Lung (tissue), 11 donors: ENCODE measurements at regions not wholly inside any gene's neighbourhood (a gene's known extent, or its start where the extent isn't known, plus 50 kb on each side); places are given as distances from the start of the nearest gene placed in this dataset.
"Not testable (repeated sequence)": the region's sequence is repeated elsewhere in the genome, so short reads cannot be mapped to it uniquely, and the experiment has no call there.

Source experiments
- ATAC-seq: fragments of 200-7000 bp; cut with Tn5 transposase; one replicate; pipeline ENCODE4 v1.9.1; 2020; ENCODE audit warnings: moderate number of reproducible peaks; ENCODE audit not compliant: insufficient read depth, low FRiP score
- DNase-seq, 3 donors: peaks; one replicate each; pipeline ENCODE4 v3.0.0-alpha.2; 2013 to 2017
- H3K27ac ChIP-seq, 2 donors: one replicate each; pipeline ENCODE4 v1.5.1; 2013; ENCODE audit warnings: mild to moderate bottlenecking in 2 of 2, moderate library complexity in 2 of 2, control low read depth in 1 of 2, inconsistent platforms in 1 of 2, low read depth in 1 of 2, low read length in 1 of 2
- H3K27me3 ChIP-seq, 3 donors: one replicate each; pipeline ENCODE4 v1.5.1; 2013; ENCODE audit warnings: low read length in 2 of 3; ENCODE audit not compliant: control insufficient read depth in 3 of 3, insufficient read depth in 3 of 3
- H3K36me3 ChIP-seq, 4 donors: one replicate each; pipeline ENCODE4 v1.5.1; 2013; ENCODE audit warnings: low read length in 4 of 4, mild to moderate bottlenecking in 1 of 4, moderate library complexity in 1 of 4; ENCODE audit not compliant: control insufficient read depth in 4 of 4, insufficient read depth in 4 of 4
- H3K4me1 ChIP-seq, 5 donors: one replicate each; pipeline ENCODE4 v1.5.1; 2013; ENCODE audit warnings: low read length in 5 of 5, mild to moderate bottlenecking in 2 of 5, moderate library complexity in 1 of 5; ENCODE audit not compliant: control insufficient read depth in 5 of 5, insufficient read depth in 5 of 5
- H3K4me3 ChIP-seq: one replicate; pipeline ENCODE4 v1.5.1; 2013; ENCODE audit warnings: mild to moderate bottlenecking, control low read depth, moderate library complexity
- H3K9ac ChIP-seq, 2 donors: one replicate each; pipeline ENCODE4 v1.5.1; 2013; ENCODE audit warnings: low read length in 2 of 2, control low read depth in 1 of 2; ENCODE audit not compliant: insufficient read depth in 1 of 2
- H3K9me3 ChIP-seq, 4 donors: one replicate each; pipeline ENCODE4 v1.5.1; 2013; ENCODE audit warnings: low read length in 3 of 4, mild to moderate bottlenecking in 1 of 4, moderate library complexity in 1 of 4; ENCODE audit not compliant: control insufficient read depth in 4 of 4, insufficient read depth in 3 of 4
- WGBS, 2 donors: extraction: QIAGEN DNeasy Blood & Tissue Kit; methylation state at CpG; one replicate each; pipeline ENCODE4 v1.1.7; 2013; 5-methylcytosine and 5-hydroxymethylcytosine counted together
- TF ChIP-seq, protein P1 (sequence below): IDR thresholded peaks from 2 replicates; pipeline ENCODE4 v1.5.1; 2012; ENCODE audit warnings: mild to moderate bottlenecking; ENCODE audit errors: control extremely low read depth, extremely low read depth
- donor health status: control.
- donor health status: control.
- donor health status: Bipolar disorder and iron deficiency.
- donor health status: healthy.
- donor health status: DM: yes; HTN: yes; CAD: no.

DNA sequence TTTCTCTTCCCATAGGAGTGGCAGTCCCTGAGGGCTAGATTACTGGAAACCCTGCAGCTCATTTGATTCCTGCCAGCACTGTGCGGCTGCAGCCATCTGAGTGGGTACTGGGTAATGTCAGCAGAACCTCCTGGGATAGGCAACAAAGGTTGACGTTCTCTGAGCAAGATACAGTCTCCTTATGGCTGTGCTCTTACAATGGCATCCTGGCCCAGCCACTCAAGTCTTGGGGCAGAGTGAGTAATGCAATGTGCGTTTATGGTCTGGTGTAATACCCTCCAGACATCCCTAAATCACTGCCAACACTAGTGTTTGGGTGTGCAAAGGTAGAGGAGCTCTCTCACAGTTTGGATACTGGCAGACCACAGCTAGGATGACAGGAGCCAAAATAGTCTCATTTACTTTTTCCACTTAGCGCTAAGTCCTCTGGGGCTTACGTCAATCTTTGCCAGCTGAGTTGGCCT, 775.8 kb downstream of the ZNF385D start:
- TF ChIP-seq, protein P1, sequence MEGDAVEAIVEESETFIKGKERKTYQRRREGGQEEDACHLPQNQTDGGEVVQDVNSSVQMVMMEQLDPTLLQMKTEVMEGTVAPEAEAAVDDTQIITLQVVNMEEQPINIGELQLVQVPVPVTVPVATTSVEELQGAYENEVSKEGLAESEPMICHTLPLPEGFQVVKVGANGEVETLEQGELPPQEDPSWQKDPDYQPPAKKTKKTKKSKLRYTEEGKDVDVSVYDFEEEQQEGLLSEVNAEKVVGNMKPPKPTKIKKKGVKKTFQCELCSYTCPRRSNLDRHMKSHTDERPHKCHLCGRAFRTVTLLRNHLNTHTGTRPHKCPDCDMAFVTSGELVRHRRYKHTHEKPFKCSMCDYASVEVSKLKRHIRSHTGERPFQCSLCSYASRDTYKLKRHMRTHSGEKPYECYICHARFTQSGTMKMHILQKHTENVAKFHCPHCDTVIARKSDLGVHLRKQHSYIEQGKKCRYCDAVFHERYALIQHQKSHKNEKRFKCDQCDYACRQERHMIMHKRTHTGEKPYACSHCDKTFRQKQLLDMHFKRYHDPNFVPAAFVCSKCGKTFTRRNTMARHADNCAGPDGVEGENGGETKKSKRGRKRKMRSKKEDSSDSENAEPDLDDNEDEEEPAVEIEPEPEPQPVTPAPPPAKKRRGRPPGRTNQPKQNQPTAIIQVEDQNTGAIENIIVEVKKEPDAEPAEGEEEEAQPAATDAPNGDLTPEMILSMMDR: no peak
- DNase-seq (peak in 1 of 3 donors; percentile 8), ATAC-seq (no peak)
- Histone ChIP-seq H3K27ac (no peak overlapping the region), H3K9ac (no peak overlapping the region), H3K27me3 (no peaks in the 10 kb centered on the region), H3K4me3 (no peak overlapping the region), H3K4me1 (no peaks in the 10 kb centered on the region), H3K36me3 (no peaks in the 10 kb centered on the region), H3K9me3 (no peaks in the 10 kb centered on the region)
- WGBS, 2 donors: 77 to 81% methylated on average over 5 of the region's 5 CpGs

DNA sequence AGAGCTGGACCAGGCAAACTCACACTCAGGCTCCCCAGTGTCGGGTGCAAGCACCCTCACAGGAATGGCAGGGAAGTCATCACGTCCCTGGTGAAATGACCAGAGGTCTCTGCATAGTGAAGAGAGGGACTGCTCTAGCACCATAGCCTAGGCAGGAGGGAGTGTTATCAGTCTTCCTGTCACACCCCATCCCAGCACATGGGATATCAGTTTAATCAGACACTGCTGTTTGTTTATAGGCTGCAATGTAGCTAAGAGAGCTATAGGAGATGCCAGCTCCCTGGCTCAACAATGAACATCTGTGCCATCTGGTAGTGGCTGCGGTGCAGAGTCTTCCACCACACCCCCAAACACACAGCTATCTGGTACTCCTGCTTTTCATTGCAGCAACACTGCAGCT, 776.6 kb downstream of the ZNF385D start:
- Histone ChIP-seq H3K9me3 (no peaks in the 10 kb centered on the region), H3K27ac (no peak overlapping the region), H3K36me3 (no peaks in the 10 kb centered on the region), H3K27me3 (no peaks in the 10 kb centered on the region), H3K4me1 (no peaks in the 10 kb centered on the region), H3K9ac (no peak overlapping the region), H3K4me3 (no peak overlapping the region)
- DNase-seq (no peak), ATAC-seq (no peak)
- WGBS, 2 donors: 77 to 88% methylated on average over 3 of the region's 3 CpGs
- TF ChIP-seq, protein P1: no peak

DNA sequence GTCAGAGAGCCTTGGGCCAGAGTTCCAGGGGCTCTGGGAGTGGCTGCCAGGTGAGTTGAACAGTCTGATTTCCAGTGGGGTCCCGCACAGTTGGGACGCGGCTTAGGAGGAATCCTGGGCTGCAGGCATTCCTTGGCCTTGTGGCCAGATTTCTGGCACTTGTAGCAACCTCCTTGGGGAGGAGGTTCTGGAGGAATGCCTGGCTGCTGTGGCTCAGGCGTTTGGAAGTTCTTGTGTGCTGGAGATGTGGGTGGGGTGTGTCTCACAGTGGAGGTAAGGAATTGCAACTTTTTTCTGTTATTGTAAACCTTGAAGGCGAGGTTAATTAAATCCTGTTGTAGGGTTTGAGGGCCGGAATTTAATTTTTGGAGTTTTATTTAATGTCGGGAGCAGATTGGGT, 780.2 kb downstream of the ZNF385D start:
- H3K27me3 ChIP-seq, H3K9ac ChIP-seq, H3K4me1 ChIP-seq, DNase-seq, H3K27ac ChIP-seq, H3K9me3 ChIP-seq, ATAC-seq, H3K4me3 ChIP-seq, H3K36me3 ChIP-seq: not testable (repeated sequence)
- 83 to 86% methylated on average over 7 of the region's 7 CpGs for WGBS, 2 donors

DNA sequence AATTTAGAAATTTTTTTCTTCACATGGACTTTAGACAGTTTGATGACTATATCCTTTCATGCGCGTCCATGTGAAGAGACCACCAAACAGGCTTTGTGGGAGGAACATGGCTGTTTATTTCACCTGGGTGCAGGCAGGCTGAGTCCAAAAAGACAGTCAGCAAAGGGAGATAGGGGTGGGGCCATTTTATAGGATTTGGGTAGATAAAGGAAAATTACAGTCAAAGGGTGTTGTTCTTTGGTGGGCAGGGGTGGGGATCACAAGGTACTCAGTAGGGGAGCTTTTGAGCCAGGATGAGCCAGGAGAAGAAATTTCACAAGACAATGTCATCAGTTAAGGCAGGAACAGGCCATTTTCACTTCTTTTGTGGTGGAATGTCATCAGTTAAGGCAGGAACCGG, 781.5 kb upstream of the SGO1 start:
- not testable (repeated sequence) for ATAC-seq, DNase-seq
- 96 to 98% methylated on average over 2 of the region's 3 CpGs for WGBS, 2 donors

DNA sequence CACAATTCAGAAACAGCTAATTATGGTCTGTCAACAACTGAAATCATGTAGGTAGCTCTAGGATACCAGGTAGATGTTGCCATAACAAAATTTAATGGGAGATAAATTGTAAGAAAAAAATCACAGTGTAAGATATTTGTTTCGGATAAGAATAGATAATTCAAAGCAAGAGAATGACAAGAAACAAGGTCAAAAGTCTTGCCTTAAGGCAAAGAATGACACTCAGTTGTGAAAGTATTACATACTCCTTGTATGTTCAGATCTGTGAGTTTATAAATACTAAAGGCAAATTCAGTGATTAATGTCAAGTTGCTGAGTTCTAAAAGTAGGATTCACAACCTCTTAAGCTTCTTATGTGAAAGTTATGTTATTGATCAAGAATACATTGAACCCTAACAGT, 772.2 kb upstream of the SGO1 start:
- TF ChIP-seq, protein P1: no peak
- DNase-seq (no peak), ATAC-seq (no peak)
- Histone ChIP-seq H3K36me3 (no peaks in the 10 kb centered on the region), H3K4me1 (peaks cover 0 to 4% (median 0%) of the 10 kb centered on the region in 5 donors), H3K27me3 (no peaks in the 10 kb centered on the region), H3K9me3 (no peaks in the 10 kb centered on the region), H3K9ac (no peak overlapping the region), H3K27ac (no peak overlapping the region), H3K4me3 (no peak overlapping the region)
- 82 to 92% methylated on average over 1 of the region's 1 CpG for WGBS, 2 donors

More for the DNA sequence above, 781.5 kb upstream of the SGO1 start:
- not testable (repeated sequence) for H3K9ac ChIP-seq, H3K4me3 ChIP-seq, H3K4me1 ChIP-seq, H3K9me3 ChIP-seq, H3K27ac ChIP-seq, H3K27me3 ChIP-seq, H3K36me3 ChIP-seq
